CD8-positive, alpha-beta memory T cell (primary cell): ENCODE measurements at regions not wholly inside any gene's neighbourhood (a gene's known extent, or its start where the extent isn't known, plus 50 kb on each side); places are given as distances from the start of the nearest gene placed in this dataset.
A peak's percentile ranks its signal among the peaks of the same experiment; 100 is the strongest.
"Not testable (repeated sequence)": the region's sequence is repeated elsewhere in the genome, so short reads cannot be mapped to it uniquely, and the experiment has no call there.

Experiments used
- CTCF ChIA-PET: fragments of 350-600 bp; sonication (Branson Sonifier 250); formaldehyde crosslinking; loops from one replicate; lab custom pipeline; 2021; ENCODE audit warnings: antibody characterized with exemption; lab: Charles Lee
- POLR2A ChIA-PET: fragments of 350-600 bp; sonication (Branson Sonifier 250); formaldehyde crosslinking; loops from one replicate; lab custom pipeline; 2021; ENCODE audit warnings: antibody characterized with exemption; lab: Charles Lee
- DNase-seq, 5 donors: peaks; one replicate each; pipeline versions ENCODE4 v3.0.0 to v3.0.0-alpha.2; 2020 to 2022; ENCODE audit warnings: mixed read lengths in 1 of 5
- H3K27ac ChIP-seq: one replicate; pipeline ENCODE4 v1.7.0; 2013; ENCODE audit warnings: low read depth, mild to moderate bottlenecking, low read length, moderate library complexity
- H3K27me3 ChIP-seq: 2 replicates; pipeline ENCODE4 v1.7.0; 2013; ENCODE audit warnings: low read length, mild to moderate bottlenecking; ENCODE audit not compliant: insufficient read depth, poor library complexity, severe bottlenecking
- H3K36me3 ChIP-seq: 2 replicates; pipeline ENCODE4 v1.7.0; 2013; ENCODE audit warnings: mild to moderate bottlenecking, low read length, moderate library complexity; ENCODE audit not compliant: insufficient read depth
- H3K4me1 ChIP-seq: 2 replicates; pipeline ENCODE4 v1.7.0; 2013; ENCODE audit warnings: mild to moderate bottlenecking, low read length, moderate library complexity; ENCODE audit not compliant: insufficient read depth
- H3K4me3 ChIP-seq: 2 replicates; pipeline ENCODE4 v1.7.0; 2013; ENCODE audit warnings: mild to moderate bottlenecking, low read length
- H3K9me3 ChIP-seq: 2 replicates; pipeline ENCODE4 v1.7.0; 2013; ENCODE audit warnings: mild to moderate bottlenecking, low read length
- H3K27ac Mint-ChIP-seq, 8 donors: one replicate each; pipeline ENCODE4 v1.8.0; 2020 to 2021; ENCODE audit warnings: mixed read lengths in 8 of 8, mild to moderate bottlenecking in 6 of 8, inconsistent platforms in 3 of 8, moderate library complexity in 3 of 8
- H3K27me3 Mint-ChIP-seq, 2 donors: one replicate each; pipeline ENCODE4 v1.8.0; 2020 to 2021; ENCODE audit warnings: mixed read lengths in 2 of 2, mild to moderate bottlenecking in 1 of 2, moderate library complexity in 1 of 2
- H3K36me3 Mint-ChIP-seq, 3 donors: one replicate each; pipeline ENCODE4 v1.8.0; 2020 to 2021; ENCODE audit warnings: mixed read lengths in 3 of 3, inconsistent platforms in 1 of 3, mild to moderate bottlenecking in 1 of 3
- H3K4me1 Mint-ChIP-seq, 3 donors: one replicate each; pipeline ENCODE4 v1.8.0; 2020 to 2021; ENCODE audit warnings: mixed read lengths in 3 of 3, inconsistent platforms in 1 of 3, mild to moderate bottlenecking in 1 of 3
- H3K4me3 Mint-ChIP-seq, 7 donors: one replicate each; pipeline ENCODE4 v1.8.0; 2020 to 2021; ENCODE audit warnings: mixed read lengths in 7 of 7, mild to moderate bottlenecking in 6 of 7, moderate library complexity in 4 of 7, inconsistent platforms in 2 of 7
- H3K9me3 Mint-ChIP-seq, 5 donors: one replicate each; pipeline ENCODE4 v1.8.0; 2020 to 2022; ENCODE audit warnings: mixed read lengths in 5 of 5, mild to moderate bottlenecking in 3 of 5, moderate library complexity in 2 of 5, inconsistent platforms in 1 of 5

GRCh38 chr9:30539696-30540095, 1844.7 kb upstream of the ACO1 start:
- H3K4me1 Mint-ChIP-seq, H3K4me1 ChIP-seq, POLR2A ChIA-PET, CTCF ChIA-PET, H3K36me3 ChIP-seq, H3K27me3 ChIP-seq, H3K27ac ChIP-seq, H3K36me3 Mint-ChIP-seq, H3K27me3 Mint-ChIP-seq, H3K4me3 ChIP-seq, H3K4me3 Mint-ChIP-seq, DNase-seq, H3K27ac Mint-ChIP-seq, H3K9me3 ChIP-seq: not testable (repeated sequence)
- H3K9me3 Mint-ChIP-seq: peaks cover 1 to 11% (median 8%) of the 10 kb centered on the region in 5 donors

- no peak overlapping the region for H3K4me3 ChIP-seq
- DNase-seq: peak in 1 of 5 donors; percentile 38
- Mint-ChIP-seq H3K36me3 (no peaks in the 10 kb centered on the region), H3K9me3 (peaks cover 2 to 6% (median 4%) of the 10 kb centered on the region in 5 donors), H3K4me3 (no peak overlapping the region), H3K27me3 (no peaks in the 10 kb centered on the region), H3K27ac (peak overlapping the region in 1 of 8 donors; percentile 31), H3K4me1 (no peaks in the 10 kb centered on the region)
- H3K36me3 ChIP-seq: no peaks in the 10 kb centered on the region
- ChIA-PET POLR2A (no interaction called here), CTCF (no interaction called here)
- H3K9me3 ChIP-seq: no peaks in the 10 kb centered on the region
- H3K27me3 ChIP-seq: no peaks in the 10 kb centered on the region
- no peaks in the 10 kb centered on the region for H3K4me1 ChIP-seq
- no peak overlapping the region for H3K27ac ChIP-seq
These were observed 1809.9 kb upstream of the ACO1 start for GRCh38 chr9:30574355-30575151.

- H3K4me1 Mint-ChIP-seq: no peaks in the 10 kb centered on the region
- ChIA-PET CTCF (no interaction called here), POLR2A (no interaction called here)
- peak overlapping the region in 1 of 8 donors; percentile 31 for H3K27ac Mint-ChIP-seq
- no peaks in the 10 kb centered on the region for H3K9me3 ChIP-seq
- no peak overlapping the region for H3K4me3 ChIP-seq
- H3K4me1 ChIP-seq: no peaks in the 10 kb centered on the region
- H3K27ac ChIP-seq: no peak overlapping the region
- H3K9me3 Mint-ChIP-seq: peaks cover 2 to 6% (median 4%) of the 10 kb centered on the region in 5 donors
- no peaks in the 10 kb centered on the region for H3K36me3 Mint-ChIP-seq
- no peaks in the 10 kb centered on the region for H3K27me3 ChIP-seq
- no peak overlapping the region for H3K4me3 Mint-ChIP-seq
- no peaks in the 10 kb centered on the region for H3K27me3 Mint-ChIP-seq
- DNase-seq: no peak
- no peaks in the 10 kb centered on the region for H3K36me3 ChIP-seq
These were observed 1809.2 kb upstream of the ACO1 start for GRCh38 chr9:30575218-30575617.

GRCh38 chr9:30575691-30576090, 1808.8 kb upstream of the ACO1 start:
- DNase-seq: no peak
- Mint-ChIP-seq H3K27ac (no peak overlapping the region), H3K36me3 (no peaks in the 10 kb centered on the region), H3K4me3 (peak overlapping the region in 1 of 7 donors; percentile 59), H3K9me3 (peaks cover 2 to 6% (median 4%) of the 10 kb centered on the region in 5 donors), H3K4me1 (no peaks in the 10 kb centered on the region), H3K27me3 (no peaks in the 10 kb centered on the region)
- no peaks in the 10 kb centered on the region for H3K27me3 ChIP-seq
- CTCF ChIA-PET: no interaction called here
- no peaks in the 10 kb centered on the region for H3K36me3 ChIP-seq
- POLR2A ChIA-PET: no interaction called here
- no peaks in the 10 kb centered on the region for H3K4me1 ChIP-seq
- no peak overlapping the region for H3K4me3 ChIP-seq
- no peak overlapping the region for H3K27ac ChIP-seq
- H3K9me3 ChIP-seq: no peaks in the 10 kb centered on the region

GRCh38 chr9:30579810-30580209, 1804.6 kb upstream of the ACO1 start:
- ChIA-PET CTCF (no interaction called here), POLR2A (no interaction called here)
- Histone ChIP-seq H3K27me3 (no peaks in the 10 kb centered on the region), H3K27ac (no peak overlapping the region), H3K4me3 (no peak overlapping the region), H3K36me3 (no peaks in the 10 kb centered on the region), H3K9me3 (no peaks in the 10 kb centered on the region), H3K4me1 (no peaks in the 10 kb centered on the region)
- Mint-ChIP-seq H3K36me3 (no peaks in the 10 kb centered on the region), H3K27ac (no peak overlapping the region), H3K27me3 (no peaks in the 10 kb centered on the region), H3K9me3 (peaks cover 0 to 4% (median 0%) of the 10 kb centered on the region in 5 donors), H3K4me1 (no peaks in the 10 kb centered on the region), H3K4me3 (no peak overlapping the region)
- DNase-seq: no peak

- H3K36me3 Mint-ChIP-seq: no peaks in the 10 kb centered on the region
- H3K4me3 ChIP-seq: no peak overlapping the region
- H3K4me1 ChIP-seq: no peaks in the 10 kb centered on the region
- no peaks in the 10 kb centered on the region for H3K4me1 Mint-ChIP-seq
- peaks cover 0 to 2% (median 0%) of the 10 kb centered on the region in 5 donors for H3K9me3 Mint-ChIP-seq
- H3K9me3 ChIP-seq: no peaks in the 10 kb centered on the region
- H3K27me3 ChIP-seq: no peaks in the 10 kb centered on the region
- H3K27ac Mint-ChIP-seq: no peak overlapping the region
- POLR2A ChIA-PET: no interaction called here
- H3K36me3 ChIP-seq: no peaks in the 10 kb centered on the region
- no peak for DNase-seq
- no peak overlapping the region for H3K27ac ChIP-seq
- H3K27me3 Mint-ChIP-seq: no peaks in the 10 kb centered on the region
- CTCF ChIA-PET: no interaction called here
- H3K4me3 Mint-ChIP-seq: no peak overlapping the region
These were observed 1802.2 kb upstream of the ACO1 start for GRCh38 chr9:30582240-30582639.

GRCh38 chr9:30584559-30584958, 1799.9 kb upstream of the ACO1 start:
- no peak overlapping the region for H3K4me3 Mint-ChIP-seq
- no peaks in the 10 kb centered on the region for H3K4me1 Mint-ChIP-seq
- no peaks in the 10 kb centered on the region for H3K9me3 ChIP-seq
- H3K27ac ChIP-seq: no peak overlapping the region
- no peak overlapping the region for H3K4me3 ChIP-seq
- H3K4me1 ChIP-seq: no peaks in the 10 kb centered on the region
- POLR2A ChIA-PET: no interaction called here
- no peaks in the 10 kb centered on the region for H3K27me3 Mint-ChIP-seq
- CTCF ChIA-PET: no interaction called here
- H3K36me3 ChIP-seq: no peaks in the 10 kb centered on the region
- H3K9me3 Mint-ChIP-seq: peaks cover 0 to 2% (median 0%) of the 10 kb centered on the region in 5 donors
- H3K27me3 ChIP-seq: no peaks in the 10 kb centered on the region
- DNase-seq: no peak
- no peaks in the 10 kb centered on the region for H3K36me3 Mint-ChIP-seq
- no peak overlapping the region for H3K27ac Mint-ChIP-seq

GRCh38 chr9:30591461-30591860, 1793.0 kb upstream of the ACO1 start:
- Histone ChIP-seq H3K9me3 (no peaks in the 10 kb centered on the region), H3K27ac (no peak overlapping the region), H3K36me3 (no peaks in the 10 kb centered on the region), H3K27me3 (no peaks in the 10 kb centered on the region), H3K4me3 (no peak overlapping the region), H3K4me1 (no peaks in the 10 kb centered on the region)
- ChIA-PET POLR2A (no interaction called here), CTCF (no interaction called here)
- no peaks in the 10 kb centered on the region for H3K36me3 Mint-ChIP-seq
- H3K27me3 Mint-ChIP-seq: no peaks in the 10 kb centered on the region
- peaks cover 0 to 5% (median 2%) of the 10 kb centered on the region in 5 donors for H3K9me3 Mint-ChIP-seq
- H3K4me3 Mint-ChIP-seq: no peak overlapping the region
- H3K27ac Mint-ChIP-seq: no peak overlapping the region
- no peak for DNase-seq
- no peaks in the 10 kb centered on the region for H3K4me1 Mint-ChIP-seq
